GM12878 (cell line): ENCODE measurements at regions not wholly inside any gene's neighbourhood (a gene's known extent, or its start where the extent isn't known, plus 50 kb on each side); places are given as distances from the start of the nearest gene placed in this dataset.

Experiments used
- ATAC-seq: fragments of 200-7000 bp; cut with Tn5 transposase; 3 replicates; pipeline ENCODE4 v1.9.1; 2020; ENCODE audit warnings: mild to moderate bottlenecking, moderate library complexity
- BruUV-seq: library from RNA; stranded (reverse); fragments of 400-500 nt; replicated peaks from 2 replicates; lab custom pipeline; 2021; lab: Mats Ljungman, UMichigan
- CTCF ChIA-PET: fragments of 300-600 bp; sonication (Branson Sonifier 250); formaldehyde crosslinking; extraction: SDS; loops from one replicate; lab custom pipeline; 2021; ENCODE audit warnings: inconsistent platforms; lab: Yijun Ruan, JAX
- POLR2A ChIA-PET: fragments of 350-600 bp; formaldehyde crosslinking; extraction: SDS; loops from one replicate; lab custom pipeline; 2021; ENCODE audit warnings: inconsistent platforms; lab: Charles Lee
- RAD21 ChIA-PET: fragments of 300-600 bp; sonication (Branson Sonifier 250); formaldehyde crosslinking; loops from one replicate; lab custom pipeline; 2023; ENCODE audit warnings: antibody characterized with exemption; ENCODE audit not compliant: unreplicated experiment; lab: Charles Lee
- SMC1A ChIA-PET: fragments of 300-600 bp; sonication (Branson Sonifier 250); formaldehyde crosslinking; loops from one replicate; lab custom pipeline; 2023; ENCODE audit not compliant: unreplicated experiment, uncharacterized antibody; lab: Charles Lee
- DNase-seq: peaks from one replicate; pipeline ENCODE4 v3.0.0-alpha.2; 2011; ENCODE audit warnings: low read depth, low spot score
- FAIRE-seq: peaks from 3 replicates; lab custom pipeline; 2011; peaks lifted over from hg19 to GRCh38; lab: Jason Lieb, UNC
- H2AFZ ChIP-seq: 2 replicates; pipeline ENCODE4 v1.6.0; 2011; ENCODE audit warnings: low read depth, low read length, control low read depth; ENCODE audit not compliant: control insufficient read depth
- H3K27ac ChIP-seq: 2 replicates; pipeline ENCODE4 v1.5.1; 2011; ENCODE audit warnings: control low read depth; ENCODE audit not compliant: control insufficient read depth, insufficient read depth
- H3K27me3 ChIP-seq, 2 experiments: replicated peaks in 1 of 2; 2 replicates each; pipeline versions ENCODE4 v1.6.0 to v1.6.1; 2011; ENCODE audit warnings: low read length in 1 of 2; ENCODE audit not compliant: control insufficient read depth in 2 of 2, insufficient read depth in 2 of 2
- H3K36me3 ChIP-seq, 2 experiments: 2 replicates each; pipeline ENCODE4 v1.5.1; 2011; ENCODE audit warnings: low read length in 1 of 2; ENCODE audit not compliant: control insufficient read depth in 2 of 2, insufficient read depth in 2 of 2
- H3K4me1 ChIP-seq: 2 replicates; pipeline ENCODE4 v1.6.1; 2011; ENCODE audit warnings: mild to moderate bottlenecking, low read length, moderate library complexity, mixed read lengths; ENCODE audit not compliant: control insufficient read depth, insufficient read depth
- H3K4me2 ChIP-seq: 2 replicates; pipeline ENCODE4 v1.6.0; 2011; ENCODE audit warnings: control low read depth; ENCODE audit not compliant: control insufficient read depth, insufficient read depth
- H3K4me3 ChIP-seq: fragments of 200-600 bp; sonication (generic); 2 replicates; pipeline ENCODE4 v1.5.1; 2016
- H3K79me2 ChIP-seq: 2 replicates; pipeline ENCODE4 v1.6.0; 2011; ENCODE audit warnings: low read length; ENCODE audit not compliant: control insufficient read depth, insufficient read depth
- H3K9ac ChIP-seq: 2 replicates; pipeline ENCODE4 v1.8.0; 2011; ENCODE audit warnings: low read length, control low read depth, mixed read lengths; ENCODE audit not compliant: control insufficient read depth, insufficient read depth
- H3K9me3 ChIP-seq: replicated peaks from 3 replicates; pipeline ENCODE4 v1.5.1; 2011; ENCODE audit warnings: mild to moderate bottlenecking, low read length; ENCODE audit not compliant: control insufficient read depth, insufficient read depth
- H4K20me1 ChIP-seq: 2 replicates; pipeline ENCODE4 v1.6.0; 2011; ENCODE audit not compliant: control insufficient read depth, insufficient read depth
- CBFB ChIP-seq: IDR thresholded peaks from 2 replicates; pipeline ENCODE4 v1.6.1; 2016; ENCODE audit warnings: antibody characterized with exemption, low read depth
- DPF2 ChIP-seq: fragments of 450-650 bp; IDR thresholded peaks from 2 replicates; pipeline ENCODE4 v1.6.1; 2017; ENCODE audit warnings: mild to moderate bottlenecking
- EGR1 ChIP-seq, 2 experiments: IDR thresholded peaks; 1 replicate in 1 of 2; 2 replicates in 1 of 2; pipeline ENCODE4 v1.6.1; 2011 to 2012; ENCODE audit warnings: low read depth in 2 of 2, low read length in 2 of 2, borderline replicate concordance in 1 of 2, mild to moderate bottlenecking in 1 of 2, moderate library complexity in 1 of 2
- PML ChIP-seq: IDR thresholded peaks from 2 replicates; pipeline ENCODE4 v1.6.1; 2012; ENCODE audit warnings: low read length, inconsistent platforms
- SREBF1 ChIP-seq: IDR thresholded peaks from 2 replicates; pipeline ENCODE4 v1.6.1; 2012; ENCODE audit warnings: mild to moderate bottlenecking, low read length
- TCF7 ChIP-seq: IDR thresholded peaks from 2 replicates; pipeline ENCODE4 v1.6.1; 2014; ENCODE audit warnings: antibody characterized with exemption, borderline replicate concordance
- ZZZ3 ChIP-seq: IDR thresholded peaks from 2 replicates; pipeline ENCODE4 v1.6.1; 2011; ENCODE audit warnings: low read depth; ENCODE audit not compliant: control insufficient read depth, insufficient read length
- WGBS: methylation state at CpG from one replicate; pipeline ENCODE4 v1.1.6; 2016; ENCODE audit warnings: low lambda C conversion rate; ENCODE audit not compliant: insufficient replicate concordance, insufficient coverage; ENCODE audit errors: missing lambda C conversion rate; 5-methylcytosine and 5-hydroxymethylcytosine counted together
- in situ Hi-C: fragments of 300-500 bp; cut with MboI; formaldehyde crosslinking; loops from 9 replicates; pipeline ENCODE4 v1.14.3; 2018; ENCODE audit warnings: mixed read lengths
- intact Hi-C: fragments of 100-400 bp; cut with micrococcal nuclease; formaldehyde crosslinking; loops from one replicate; pipeline ENCODE4 v1.14.2; 2022; ENCODE audit not compliant: unreplicated experiment
- TF ChIP-seq, protein P1 (sequence below): fragments of 450-650 bp; IDR thresholded peaks from 2 replicates; pipeline ENCODE4 v1.6.1; 2017; ENCODE audit warnings: mild to moderate bottlenecking, moderate library complexity

DNA sequence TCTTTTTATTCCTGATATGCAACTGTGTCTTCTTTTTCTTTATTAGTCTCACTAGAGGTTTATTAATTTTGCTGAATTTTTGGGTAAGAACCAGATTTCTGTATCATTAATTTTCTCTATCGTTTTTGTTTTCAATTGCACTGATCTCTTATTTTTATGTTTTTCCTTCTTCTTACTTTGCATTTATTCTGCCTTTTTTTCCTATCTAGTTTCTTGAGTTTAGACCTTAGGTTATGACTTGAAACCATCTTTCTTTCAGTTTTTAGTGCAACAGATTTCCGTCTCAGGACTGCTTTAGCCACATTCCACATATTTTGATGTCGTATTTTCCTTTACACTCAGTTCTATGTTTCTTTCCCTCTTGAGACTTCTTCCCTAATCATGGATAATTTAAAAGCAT lies 56.6 kb downstream of the IARS1 start:
- FAIRE-seq, result no peak
- no peak overlapping the region for H3K4me3 ChIP-seq
- no peak overlapping the region for H3K9ac ChIP-seq
- no TSS peak for BruUV-seq
- POLR2A ChIA-PET, result no interaction called here
- no peak overlapping the region for H3K4me2 ChIP-seq
- no peaks in the 10 kb centered on the region for H3K9me3 ChIP-seq
- CTCF ChIA-PET, result no interaction called here
- RAD21 ChIA-PET, result no interaction called here
- in situ Hi-C loops, result no loop called here
- intact Hi-C loops, result no loop called here
- peaks cover 12 to 23% of the 10 kb centered on the region in 2 experiments for H3K36me3 ChIP-seq
- H3K27ac ChIP-seq, result no peak overlapping the region
- no peak overlapping the region for H2AFZ ChIP-seq
- no peak for ATAC-seq
- no peaks in the 10 kb centered on the region for H3K27me3 ChIP-seq
- WGBS, result 85% methylated on average over 3 of the region's 3 CpGs
- no peaks in the 10 kb centered on the region for H3K79me2 ChIP-seq
- no peak for DNase-seq
- TF ChIP-seq PML, result no peak
- TF ChIP-seq TCF7, result no peak
- no peak for TF ChIP-seq ZZZ3
- TF ChIP-seq DPF2, result no peak
- TF ChIP-seq, protein P1, sequence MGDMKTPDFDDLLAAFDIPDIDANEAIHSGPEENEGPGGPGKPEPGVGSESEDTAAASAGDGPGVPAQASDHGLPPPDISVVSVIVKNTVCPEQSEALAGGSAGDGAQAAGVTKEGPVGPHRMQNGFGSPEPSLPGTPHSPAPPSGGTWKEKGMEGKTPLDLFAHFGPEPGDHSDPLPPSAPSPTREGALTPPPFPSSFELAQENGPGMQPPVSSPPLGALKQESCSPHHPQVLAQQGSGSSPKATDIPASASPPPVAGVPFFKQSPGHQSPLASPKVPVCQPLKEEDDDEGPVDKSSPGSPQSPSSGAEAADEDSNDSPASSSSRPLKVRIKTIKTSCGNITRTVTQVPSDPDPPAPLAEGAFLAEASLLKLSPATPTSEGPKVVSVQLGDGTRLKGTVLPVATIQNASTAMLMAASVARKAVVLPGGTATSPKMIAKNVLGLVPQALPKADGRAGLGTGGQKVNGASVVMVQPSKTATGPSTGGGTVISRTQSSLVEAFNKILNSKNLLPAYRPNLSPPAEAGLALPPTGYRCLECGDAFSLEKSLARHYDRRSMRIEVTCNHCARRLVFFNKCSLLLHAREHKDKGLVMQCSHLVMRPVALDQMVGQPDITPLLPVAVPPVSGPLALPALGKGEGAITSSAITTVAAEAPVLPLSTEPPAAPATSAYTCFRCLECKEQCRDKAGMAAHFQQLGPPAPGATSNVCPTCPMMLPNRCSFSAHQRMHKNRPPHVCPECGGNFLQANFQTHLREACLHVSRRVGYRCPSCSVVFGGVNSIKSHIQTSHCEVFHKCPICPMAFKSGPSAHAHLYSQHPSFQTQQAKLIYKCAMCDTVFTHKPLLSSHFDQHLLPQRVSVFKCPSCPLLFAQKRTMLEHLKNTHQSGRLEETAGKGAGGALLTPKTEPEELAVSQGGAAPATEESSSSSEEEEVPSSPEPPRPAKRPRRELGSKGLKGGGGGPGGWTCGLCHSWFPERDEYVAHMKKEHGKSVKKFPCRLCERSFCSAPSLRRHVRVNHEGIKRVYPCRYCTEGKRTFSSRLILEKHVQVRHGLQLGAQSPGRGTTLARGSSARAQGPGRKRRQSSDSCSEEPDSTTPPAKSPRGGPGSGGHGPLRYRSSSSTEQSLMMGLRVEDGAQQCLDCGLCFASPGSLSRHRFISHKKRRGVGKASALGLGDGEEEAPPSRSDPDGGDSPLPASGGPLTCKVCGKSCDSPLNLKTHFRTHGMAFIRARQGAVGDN, result no peak
- no peak for TF ChIP-seq EGR1 (IDR thresholded peaks at IDR 0.05; ENCODE audit: borderline replicate concordance in 1 of 2, low read depth in 2 of 2, low read length in 2 of 2)
- no peak for TF ChIP-seq SREBF1
- TF ChIP-seq CBFB, result no peak
- no peaks in the 10 kb centered on the region for H4K20me1 ChIP-seq
- H3K4me1 ChIP-seq, result no peaks in the 10 kb centered on the region
- SMC1A ChIA-PET, result interaction anchor here (1.1 kb wide), 1 partner anchor 94 kb away, joined by 4 read pairs; no protein-coding TSS in a partner anchor
